ENCODE measurements at regions not wholly inside any gene's neighbourhood (a gene's known extent, or its start where the extent isn't known, plus 50 kb on each side); places are given as distances from the start of the nearest gene placed in this dataset.

DNA sequence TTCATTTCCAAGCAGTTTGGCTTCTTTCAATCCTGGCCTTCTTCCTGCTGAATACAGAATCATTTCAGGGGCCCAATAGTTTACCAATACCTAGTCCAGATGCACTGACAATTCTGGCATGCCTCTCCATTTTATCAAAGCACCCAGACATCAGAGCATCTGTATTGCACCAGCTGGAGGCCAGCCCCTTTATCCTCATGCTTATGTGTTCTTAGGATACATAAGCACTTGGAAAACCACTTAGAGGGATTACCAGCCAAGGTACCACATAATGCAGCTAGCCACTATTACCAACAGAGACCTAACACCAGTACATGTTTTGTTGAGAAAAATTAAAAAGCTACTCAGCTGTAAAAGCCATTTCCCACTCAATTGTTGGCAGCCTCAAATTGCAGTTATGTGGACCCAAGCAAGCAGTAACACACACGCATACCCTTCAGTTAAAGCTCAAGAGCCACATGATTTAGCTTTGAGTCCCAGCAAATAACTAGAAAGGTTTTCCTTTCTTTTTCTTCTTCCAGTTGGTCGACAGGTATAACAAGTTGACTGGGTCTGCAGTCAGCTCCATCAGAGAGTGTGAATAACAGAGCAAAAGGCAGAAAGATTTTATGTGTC, 263.8 kb downstream of the DIO2 start (continued):
- TF ChIP-seq CEBPB (tag; IDR thresholded peaks at IDR 0.05), result no peak
- TF ChIP-seq ZNF830 (CRISPR knock-in tag; IDR thresholded peaks at IDR 0.05), result no peak

DNA sequence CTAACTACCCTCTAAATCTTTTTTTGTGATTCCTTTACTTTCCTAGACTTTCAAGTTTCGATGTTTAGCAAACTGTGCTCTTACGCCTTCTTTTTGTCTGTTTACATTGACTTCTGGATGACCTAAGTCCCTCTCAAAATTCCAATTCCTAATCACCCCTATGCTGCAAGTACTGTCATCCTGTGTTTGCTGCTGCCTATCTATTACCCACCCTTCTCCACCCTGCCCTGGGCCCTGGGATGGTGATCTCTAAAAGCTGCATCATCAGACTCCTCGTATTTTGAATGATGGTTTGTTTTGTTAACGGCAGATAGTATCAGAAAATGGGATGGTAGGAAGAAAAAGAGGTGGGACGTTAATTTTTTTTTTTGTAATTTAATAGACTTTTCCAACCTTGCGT, 272.1 kb downstream of the DIO2 start:
- CTCF ChIA-PET (ENCODE audit: low intra/inter-chr PET ratio), result no interaction called here
- Histone ChIP-seq H3K27me3 (ENCODE audit: control insufficient read depth in 2 of 2, insufficient read depth in 2 of 2, low read length in 2 of 2) (no peaks in the 10 kb centered on the region), H4K20me1 (replicated peaks; ENCODE audit: control insufficient read depth, insufficient read depth, low read length) (no peaks in the 10 kb centered on the region), H3K4me2 (ENCODE audit: insufficient read depth, low read length) (no peak overlapping the region), H3K4me3 (no peak overlapping the region), H3K36me3 (ENCODE audit: control insufficient read depth, insufficient read depth, low read length) (no peaks in the 10 kb centered on the region), H3K9me1 (ENCODE audit: control insufficient read depth, insufficient read depth, low read length) (no peaks in the 10 kb centered on the region), H3K9me3 (replicated peaks; ENCODE audit: control insufficient read depth, insufficient read depth, low read depth, low read length) (no peaks in the 10 kb centered on the region), H3K9ac (ENCODE audit: insufficient read depth in 1 of 2, low read depth in 2 of 2, low read length in 2 of 2) (no peak overlapping the region), H3K79me2 (ENCODE audit: control insufficient read depth, insufficient read depth, low read length) (no peaks in the 10 kb centered on the region), H3K4me1 (replicated peaks in 1 of 2; ENCODE audit: control insufficient read depth in 2 of 2, insufficient read depth in 2 of 2, low read length in 2 of 2) (no peaks in the 10 kb centered on the region), H2AFZ (ENCODE audit: low read depth, low read length) (no peak overlapping the region), H3K27ac (ENCODE audit: extremely low read depth, low read depth, low read length) (no peak overlapping the region)
- in situ Hi-C loops (cut with MboI) (no loop called here), intact Hi-C loops (cut with micrococcal nuclease) (no loop called here)
- ATAC-seq (no peak), DNase-seq (ENCODE audit: extremely low read depth in 1 of 4, low spot score in 3 of 4) (no peak), FAIRE-seq (no peak)
- BruUV-seq (replicated peaks), result no TSS peak
- 0% methylated on average over 6 of the region's 6 CpGs for WGBS (ENCODE audit: insufficient coverage, low coverage, missing lambda C conversion rate)
- POLR2A ChIA-PET, result no interaction called here
- TF ChIP-seq ZNF184 (CRISPR knock-in tag; IDR thresholded peaks at IDR 0.05), result no peak
- TF ChIP-seq, protein P1, sequence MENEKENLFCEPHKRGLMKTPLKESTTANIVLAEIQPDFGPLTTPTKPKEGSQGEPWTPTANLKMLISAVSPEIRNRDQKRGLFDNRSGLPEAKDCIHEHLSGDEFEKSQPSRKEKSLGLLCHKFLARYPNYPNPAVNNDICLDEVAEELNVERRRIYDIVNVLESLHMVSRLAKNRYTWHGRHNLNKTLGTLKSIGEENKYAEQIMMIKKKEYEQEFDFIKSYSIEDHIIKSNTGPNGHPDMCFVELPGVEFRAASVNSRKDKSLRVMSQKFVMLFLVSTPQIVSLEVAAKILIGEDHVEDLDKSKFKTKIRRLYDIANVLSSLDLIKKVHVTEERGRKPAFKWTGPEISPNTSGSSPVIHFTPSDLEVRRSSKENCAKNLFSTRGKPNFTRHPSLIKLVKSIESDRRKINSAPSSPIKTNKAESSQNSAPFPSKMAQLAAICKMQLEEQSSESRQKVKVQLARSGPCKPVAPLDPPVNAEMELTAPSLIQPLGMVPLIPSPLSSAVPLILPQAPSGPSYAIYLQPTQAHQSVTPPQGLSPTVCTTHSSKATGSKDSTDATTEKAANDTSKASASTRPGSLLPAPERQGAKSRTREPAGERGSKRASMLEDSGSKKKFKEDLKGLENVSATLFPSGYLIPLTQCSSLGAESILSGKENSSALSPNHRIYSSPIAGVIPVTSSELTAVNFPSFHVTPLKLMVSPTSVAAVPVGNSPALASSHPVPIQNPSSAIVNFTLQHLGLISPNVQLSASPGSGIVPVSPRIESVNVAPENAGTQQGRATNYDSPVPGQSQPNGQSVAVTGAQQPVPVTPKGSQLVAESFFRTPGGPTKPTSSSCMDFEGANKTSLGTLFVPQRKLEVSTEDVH (IDR thresholded peaks at IDR 0.05; ENCODE audit: low read depth, partially characterized antibody), result no peak
- TF ChIP-seq, protein P2, sequence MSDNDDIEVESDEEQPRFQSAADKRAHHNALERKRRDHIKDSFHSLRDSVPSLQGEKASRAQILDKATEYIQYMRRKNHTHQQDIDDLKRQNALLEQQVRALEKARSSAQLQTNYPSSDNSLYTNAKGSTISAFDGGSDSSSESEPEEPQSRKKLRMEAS (CRISPR knock-in tag; IDR thresholded peaks at IDR 0.05), result no peak
- no peak for TF ChIP-seq NELFE (IDR thresholded peaks at IDR 0.05; ENCODE audit: insufficient read depth, insufficient read length)
- no peak for TF ChIP-seq SP1 (CRISPR knock-in tag; IDR thresholded peaks at IDR 0.05)
- no peak for TF ChIP-seq PTRF (tag; IDR thresholded peaks at IDR 0.05)
- TF ChIP-seq ZNF445 (CRISPR knock-in tag; IDR thresholded peaks at IDR 0.05; ENCODE audit: low read depth), result no peak
- TF ChIP-seq NFATC3 (IDR thresholded peaks at IDR 0.05), result no peak
- TF ChIP-seq SRSF1 (IDR thresholded peaks at IDR 0.05; ENCODE audit: low read depth, low read length), result no peak
- no peak for TF ChIP-seq CAMTA2 (CRISPR knock-in tag; conservative IDR thresholded peaks at IDR 0.05)
- no peak for TF ChIP-seq TRIM28 (IDR thresholded peaks at IDR 0.05)
- no peak for TF ChIP-seq DPF2 (IDR thresholded peaks at IDR 0.05)
- TF ChIP-seq, protein P3, sequence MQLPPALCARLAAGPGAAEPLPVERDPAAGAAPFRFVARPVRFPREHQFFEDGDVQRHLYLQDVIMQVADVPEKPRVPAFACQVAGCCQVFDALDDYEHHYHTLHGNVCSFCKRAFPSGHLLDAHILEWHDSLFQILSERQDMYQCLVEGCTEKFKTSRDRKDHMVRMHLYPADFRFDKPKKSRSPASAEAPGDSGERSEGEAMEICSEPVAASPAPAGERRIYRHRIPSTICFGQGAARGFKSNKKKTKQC (CRISPR knock-in tag; IDR thresholded peaks at IDR 0.05), result no peak
- no peak for TF ChIP-seq ZNF384 (IDR thresholded peaks at IDR 0.05; ENCODE audit: low read depth, low read length)
- TF ChIP-seq, protein P4, sequence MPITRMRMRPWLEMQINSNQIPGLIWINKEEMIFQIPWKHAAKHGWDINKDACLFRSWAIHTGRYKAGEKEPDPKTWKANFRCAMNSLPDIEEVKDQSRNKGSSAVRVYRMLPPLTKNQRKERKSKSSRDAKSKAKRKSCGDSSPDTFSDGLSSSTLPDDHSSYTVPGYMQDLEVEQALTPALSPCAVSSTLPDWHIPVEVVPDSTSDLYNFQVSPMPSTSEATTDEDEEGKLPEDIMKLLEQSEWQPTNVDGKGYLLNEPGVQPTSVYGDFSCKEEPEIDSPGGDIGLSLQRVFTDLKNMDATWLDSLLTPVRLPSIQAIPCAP (CRISPR knock-in tag; IDR thresholded peaks at IDR 0.05; ENCODE audit: borderline replicate concordance), result no peak
- TF ChIP-seq RB1 (IDR thresholded peaks at IDR 0.05; ENCODE audit: low read depth), result no peak
- no peak for TF ChIP-seq FOXK2 (conservative IDR thresholded peaks at IDR 0.05 in 1 of 2, IDR thresholded peaks at IDR 0.05 in 1 of 2; ENCODE audit: low read depth in 2 of 2)
- TF ChIP-seq GABPA (tag; conservative IDR thresholded peaks at IDR 0.05; ENCODE audit: low read depth), result no peak
